ENCODE measurements at regions not wholly inside any gene's neighbourhood (a gene's known extent, or its start where the extent isn't known, plus 50 kb on each side); places are given as distances from the start of the nearest gene placed in this dataset.

- no peak overlapping the region for H3K4ac ChIP-seq (ENCODE audit: low read depth, low read length)
- H4K91ac ChIP-seq (ENCODE audit: insufficient read depth, low read depth, low read length): no peak overlapping the region
- BruUV-seq (replicated peaks): no TSS peak
- peaks cover 40% of the 10 kb centered on the region for H3K9me3 ChIP-seq (ENCODE audit: control insufficient read depth, insufficient read depth, low read length)
- H2AFZ ChIP-seq (replicated peaks; ENCODE audit: low read length, poor library complexity): no peak overlapping the region
- dilution Hi-C loops (cut with HindIII; ENCODE audit: low sequenced_read_pairs, unreplicated experiment): no loop called here
- H3K56ac ChIP-seq (ENCODE audit: extremely low read depth, insufficient read depth, low read length): no peak overlapping the region
- no peak overlapping the region for H3K18ac ChIP-seq (ENCODE audit: low read depth, low read length)
- H3K9me1 ChIP-seq (ENCODE audit: insufficient read depth, low read length): no peaks in the 10 kb centered on the region
- no peak overlapping the region for H2BK15ac ChIP-seq (ENCODE audit: low read depth, low read length)
- no peak for TF ChIP-seq RAD21 (IDR thresholded peaks at IDR 0.05; ENCODE audit: low read length)
- no peak for TF ChIP-seq FOS (IDR thresholded peaks at IDR 0.05; ENCODE audit: low read depth, low read length)
- no peak for TF ChIP-seq POLR2A (IDR thresholded peaks at IDR 0.05; ENCODE audit: low read depth, low read length)
- TF ChIP-seq MXI1 (IDR thresholded peaks at IDR 0.05; ENCODE audit: borderline replicate concordance, low read depth, low read length): no peak
- TF ChIP-seq BHLHE40 (IDR thresholded peaks at IDR 0.05; ENCODE audit: low read depth, low read length): no peak
- TF ChIP-seq CEBPB (IDR thresholded peaks at IDR 0.05; ENCODE audit: low read depth, low read length): no peak
- TF ChIP-seq MAZ (IDR thresholded peaks at IDR 0.05; ENCODE audit: borderline replicate concordance, low read depth, low read length): no peak
- TF ChIP-seq MAFK (IDR thresholded peaks at IDR 0.05; ENCODE audit: low read depth, low read length): no peak
- TF ChIP-seq NFE2L2 (IDR thresholded peaks at IDR 0.05; ENCODE audit: low read depth, low read length): no peak
- TF ChIP-seq, protein P1, sequence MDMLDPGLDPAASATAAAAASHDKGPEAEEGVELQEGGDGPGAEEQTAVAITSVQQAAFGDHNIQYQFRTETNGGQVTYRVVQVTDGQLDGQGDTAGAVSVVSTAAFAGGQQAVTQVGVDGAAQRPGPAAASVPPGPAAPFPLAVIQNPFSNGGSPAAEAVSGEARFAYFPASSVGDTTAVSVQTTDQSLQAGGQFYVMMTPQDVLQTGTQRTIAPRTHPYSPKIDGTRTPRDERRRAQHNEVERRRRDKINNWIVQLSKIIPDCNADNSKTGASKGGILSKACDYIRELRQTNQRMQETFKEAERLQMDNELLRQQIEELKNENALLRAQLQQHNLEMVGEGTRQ (IDR thresholded peaks at IDR 0.05; ENCODE audit: low read depth, low read length): no peak
- TF ChIP-seq SMC3 (IDR thresholded peaks at IDR 0.05; ENCODE audit: low read depth, low read length): no peak
- no peak for TF ChIP-seq RCOR1 (IDR thresholded peaks at IDR 0.05; ENCODE audit: insufficient replicate concordance, low read length)
- no peak for TF ChIP-seq CHD1 (IDR thresholded peaks at IDR 0.05; ENCODE audit: low read depth, low read length)
- no peak for TF ChIP-seq CTCF (conservative IDR thresholded peaks at IDR 0.05; ENCODE audit: low read depth, low read length)
- no peak for TF ChIP-seq ELK1 (IDR thresholded peaks at IDR 0.05; ENCODE audit: borderline replicate concordance, low read depth, low read length)
- no peak for TF ChIP-seq RFX5 (IDR thresholded peaks at IDR 0.05; ENCODE audit: low read depth, low read length)
- H3K36me3 ChIP-seq (ENCODE audit: control insufficient read depth, insufficient read depth, low read length): no peaks in the 10 kb centered on the region
- H2AK9ac ChIP-seq (replicated peaks; ENCODE audit: low read depth, low read length, poor library complexity): no peak overlapping the region
- H4K20me1 ChIP-seq (ENCODE audit: insufficient read depth, low read length): no peaks in the 10 kb centered on the region
- ChIA-PET CTCF (no interaction called here), POLR2A (ENCODE audit: unreplicated experiment) (no interaction called here)
- no peak overlapping the region for H3K4me2 ChIP-seq (ENCODE audit: low read depth, low read length)
- DNase-seq (no peak), ATAC-seq (ENCODE audit: low read depth) (no peak)
- no peak overlapping the region for H3K27ac ChIP-seq (ENCODE audit: insufficient read depth, low read length)
- no peaks in the 10 kb centered on the region for H3K27me3 ChIP-seq (ENCODE audit: control insufficient read depth, insufficient read depth, low read length)
- H2BK5ac ChIP-seq (ENCODE audit: low read depth, low read length, poor library complexity, severe bottlenecking): no peak overlapping the region
- no peak overlapping the region for H3K4me3 ChIP-seq (ENCODE audit: insufficient read depth, low read depth, low read length)
- H3K9ac ChIP-seq (ENCODE audit: low read depth, low read length): no peak overlapping the region
- H4K8ac ChIP-seq (ENCODE audit: low read depth in 2 of 2, low read length in 2 of 2): no peak overlapping the region
- H3K23ac ChIP-seq (ENCODE audit: low read depth, low read length): no peak overlapping the region
- intact Hi-C loops (cut with micrococcal nuclease): no loop called here
- no peak overlapping the region for H2AK5ac ChIP-seq (ENCODE audit: low read depth, low read length)
- in situ Hi-C loops (cut with MboI; ENCODE audit: low sequenced_read_pairs): no loop called here
- no peak overlapping the region for H2BK20ac ChIP-seq (ENCODE audit: low read depth, low read length)
- H2BK120ac ChIP-seq (ENCODE audit: low read depth, low read length): no peak overlapping the region
- WGBS, 2 experiments (ENCODE audit: extremely low coverage in 2 of 2, insufficient read length in 1 of 2): 30% methylated on average over 2 of the region's 2 CpGs; no CpG with 5 or more reads in 1 of the 2 experiments
- H3K14ac ChIP-seq (replicated peaks; ENCODE audit: low read depth, low read length): no peak overlapping the region
- no peaks in the 10 kb centered on the region for H3K4me1 ChIP-seq (ENCODE audit: control insufficient read depth, insufficient read depth, low read length)
- no peak overlapping the region for H4K5ac ChIP-seq (ENCODE audit: low read depth, low read length)
- no peaks in the 10 kb centered on the region for H3K79me1 ChIP-seq (ENCODE audit: low read depth in 1 of 2, low read length in 2 of 2)
These were observed 182.6 kb downstream of the ANKRD30B start for GRCh38 chr18:14930576-14930975.
